GM18505 (cell line): ENCODE measurements at regions not wholly inside any gene's neighbourhood (a gene's known extent, or its start where the extent isn't known, plus 50 kb on each side); places are given as distances from the start of the nearest gene placed in this dataset.

Experiments used
- ATAC-seq: cut with Tn5 transposase; IDR thresholded peaks from one replicate; pipeline ENCODE4 v1.9.1; 2021; ENCODE audit not compliant: unreplicated experiment
- POLR2A ChIP-seq: IDR thresholded peaks from 4 replicates; pipeline ENCODE4 v1.6.1; 2011; ENCODE audit warnings: borderline replicate concordance; ENCODE audit not compliant: insufficient read depth, insufficient read length; ENCODE audit errors: extremely low read depth

GRCh38 chr13:34826432-34826831, 115.6 kb upstream of the NBEA start:
- TF ChIP-seq POLR2A = no peak
- ATAC-seq = no peak

- no peak for TF ChIP-seq POLR2A
- ATAC-seq = no peak
These were observed 108.4 kb upstream of the NBEA start for GRCh38 chr13:34833562-34834182.

DNA sequence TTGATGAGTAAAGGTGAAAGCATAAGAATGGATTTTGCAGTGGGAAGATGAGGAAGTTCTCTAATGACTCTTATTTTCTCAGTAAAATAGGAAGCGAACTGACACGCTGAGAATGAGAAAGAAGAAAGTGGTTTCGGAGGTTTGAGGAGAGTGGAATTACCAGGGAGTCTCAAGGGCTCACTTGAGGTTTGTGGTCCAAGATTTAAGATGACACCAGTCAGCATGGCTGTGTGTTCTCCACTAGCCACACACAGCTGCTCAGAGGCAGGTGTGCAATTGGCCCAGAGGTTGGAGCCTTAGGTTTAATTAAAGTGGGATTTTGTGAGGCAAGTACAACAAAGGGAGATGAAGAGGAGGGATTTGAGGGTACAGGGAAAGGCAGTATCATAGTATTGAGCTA, 99.6 kb upstream of the NBEA start:
- no peak for ATAC-seq

DNA sequence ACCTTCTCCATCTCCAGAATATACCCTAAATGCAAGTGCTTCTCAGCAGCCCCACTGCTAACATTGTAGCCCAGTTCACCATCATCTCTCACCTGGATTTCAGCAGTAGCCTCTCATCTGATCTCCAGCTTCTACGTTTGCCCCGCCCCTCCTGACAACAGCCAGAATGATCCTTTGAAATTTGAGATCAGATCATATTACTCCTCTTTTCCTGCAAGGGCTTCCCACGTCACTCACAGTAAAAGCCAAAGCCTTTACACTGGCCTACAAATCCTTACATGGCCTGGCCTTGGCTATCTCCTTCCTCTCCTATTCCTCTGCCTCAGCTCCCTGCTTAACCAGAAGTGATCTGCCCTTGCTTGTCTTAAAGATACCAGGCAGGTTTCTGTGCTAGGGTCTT, 94.3 kb upstream of the NBEA start:
- TF ChIP-seq POLR2A = no peak
- no peak for ATAC-seq

More for the DNA sequence above, 99.6 kb upstream of the NBEA start:
- no peak for TF ChIP-seq POLR2A

DNA sequence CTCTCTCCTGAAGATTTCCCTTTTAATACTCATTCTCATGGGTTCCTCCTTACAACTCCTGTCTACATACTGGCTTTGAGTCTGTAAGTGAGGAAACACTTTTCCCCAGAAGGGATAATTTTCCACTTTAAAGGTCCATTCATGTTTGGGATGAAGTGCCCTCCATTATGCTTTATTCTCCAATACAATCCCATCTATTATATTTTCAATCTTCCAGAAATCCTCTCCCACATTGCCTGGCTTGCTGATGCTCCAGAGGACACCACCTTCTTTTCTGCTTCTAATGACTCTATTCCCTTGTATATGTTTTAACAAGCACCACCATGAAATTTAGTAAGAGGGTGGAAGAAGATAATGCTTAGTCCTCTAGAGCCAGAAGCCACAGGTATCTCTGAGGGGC, 92.7 kb upstream of the NBEA start:
- no peak for ATAC-seq

GRCh38 chr13:34853161-34853560, 88.9 kb upstream of the NBEA start:
- ATAC-seq = no peak
- TF ChIP-seq POLR2A = no peak

More for the DNA sequence above, 92.7 kb upstream of the NBEA start:
- TF ChIP-seq POLR2A = no peak

DNA sequence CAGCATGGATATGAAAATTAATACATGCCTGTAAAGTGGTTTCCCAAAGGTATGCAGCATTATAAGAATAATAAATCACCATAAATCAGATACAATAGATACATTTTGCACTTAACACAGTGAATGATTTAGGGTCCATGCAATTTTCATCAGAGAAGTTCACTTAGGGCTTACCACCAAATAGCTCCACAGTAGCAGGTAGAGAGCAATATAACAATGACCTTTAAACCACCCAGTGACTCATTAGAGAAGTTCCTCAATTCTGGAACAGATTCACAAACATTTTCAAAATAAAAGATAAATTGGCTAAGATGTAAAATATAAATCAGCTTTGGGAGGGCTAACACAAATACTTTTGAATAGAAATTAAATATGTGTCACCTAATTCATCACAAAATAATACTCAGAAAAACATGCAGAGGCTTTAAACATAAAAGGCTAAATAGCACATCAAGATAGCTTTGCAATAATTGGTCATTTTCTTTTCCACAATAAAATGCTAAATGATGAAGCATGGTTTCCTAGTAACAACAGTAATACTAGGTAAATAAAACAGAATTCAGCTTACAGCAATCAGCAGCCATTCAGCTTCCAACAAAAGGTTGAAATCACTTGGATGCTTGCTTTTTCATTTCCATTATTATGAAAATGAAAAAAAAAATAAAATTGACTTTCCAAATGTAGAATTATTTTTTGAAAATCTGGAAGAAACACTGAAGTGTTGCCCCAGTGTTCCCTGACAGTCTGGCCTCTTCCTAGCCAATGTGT, 84.3 kb upstream of the NBEA start:
- TF ChIP-seq POLR2A = no peak
- no peak for ATAC-seq

DNA sequence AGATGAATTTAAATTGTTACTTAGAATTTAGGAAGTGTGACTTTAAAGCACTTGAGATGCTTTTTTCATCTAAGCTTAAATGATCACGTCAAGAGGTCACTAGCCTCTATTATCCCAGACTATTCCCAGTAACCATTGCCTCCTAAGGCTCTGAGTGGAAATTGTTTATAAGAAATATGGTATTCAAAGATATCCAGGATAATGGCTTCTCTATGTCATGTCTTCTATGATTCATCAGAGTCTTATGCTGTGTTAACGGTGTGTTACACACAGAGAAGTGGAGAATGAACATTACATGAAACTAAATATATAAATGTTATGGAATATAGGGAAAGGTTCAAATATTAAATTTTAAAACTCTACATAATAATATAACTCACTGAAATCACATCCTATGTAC, 79.8 kb upstream of the NBEA start:
- TF ChIP-seq POLR2A = no peak
- ATAC-seq = no peak

GRCh38 chr13:34862716-34863115, 79.4 kb upstream of the NBEA start:
- ATAC-seq = no peak
- TF ChIP-seq POLR2A = no peak

GRCh38 chr13:34863360-34864135, 78.5 kb upstream of the NBEA start:
- TF ChIP-seq POLR2A = no peak
- no peak for ATAC-seq

- ATAC-seq = no peak
- TF ChIP-seq POLR2A = no peak
These were observed 77.4 kb upstream of the NBEA start for GRCh38 chr13:34864671-34865070.

- no peak for ATAC-seq
These were observed 74.5 kb upstream of the NBEA start for GRCh38 chr13:34867590-34867989.

DNA sequence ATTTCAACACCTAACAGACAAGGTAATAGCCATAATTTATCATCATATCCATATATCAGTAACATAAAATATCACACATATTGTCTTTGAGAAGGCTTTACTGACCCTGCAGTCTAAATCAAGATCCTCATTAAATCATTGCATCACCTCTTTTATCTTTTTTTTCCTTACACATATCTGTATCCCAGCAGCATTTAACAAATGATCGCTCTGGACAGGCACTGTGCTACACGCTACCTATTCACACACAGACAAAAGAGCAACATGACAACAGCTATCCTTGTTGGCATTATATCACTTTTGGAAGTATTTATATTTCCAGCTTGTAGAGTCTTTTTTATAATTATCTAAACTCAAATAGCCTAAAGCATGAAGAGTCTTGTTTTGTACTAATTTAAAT, 73.3 kb upstream of the NBEA start:
- TF ChIP-seq POLR2A = no peak
- ATAC-seq = no peak

More at GRCh38 chr13:34867590-34867989, 74.5 kb upstream of the NBEA start:
- no peak for TF ChIP-seq POLR2A

DNA sequence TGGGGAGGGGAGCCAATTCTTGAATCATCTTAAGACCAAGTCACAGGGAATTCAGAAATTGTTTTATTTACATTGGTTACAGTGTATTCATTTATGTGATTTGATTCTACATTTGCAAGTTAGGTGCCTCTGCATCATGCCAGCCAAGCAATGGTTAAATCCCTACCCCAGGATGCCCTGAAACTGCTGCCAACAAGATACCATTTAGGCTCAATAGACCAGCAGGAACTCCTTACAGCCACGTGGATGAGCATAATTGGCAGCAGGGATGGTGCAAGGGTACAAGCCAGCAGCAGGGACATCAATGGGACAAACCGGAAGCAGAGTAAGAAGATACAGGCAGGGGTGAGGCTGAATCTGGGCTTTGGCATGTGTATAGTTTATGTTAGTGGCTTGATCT, 72.4 kb upstream of the NBEA start:
- no peak for ATAC-seq

DNA sequence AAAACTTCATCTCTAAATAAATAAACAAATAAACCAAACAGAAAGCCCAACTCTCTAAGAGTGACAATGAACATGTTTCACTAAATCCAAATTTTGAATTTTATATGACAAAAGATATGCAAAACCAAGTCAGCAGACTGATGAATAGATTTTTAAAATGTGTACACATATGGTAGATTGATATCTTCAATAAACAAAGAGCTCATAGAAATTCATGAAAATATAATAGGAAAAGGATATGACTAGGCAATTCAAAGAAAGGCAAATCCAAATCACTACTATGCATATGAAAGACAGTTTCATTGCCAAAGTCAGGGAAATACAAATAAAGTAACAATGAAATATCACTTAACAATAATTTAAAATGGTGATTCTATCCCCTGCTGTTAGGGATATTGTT, 63.7 kb upstream of the NBEA start:
- no peak for ATAC-seq

More for the DNA sequence above, 72.4 kb upstream of the NBEA start:
- no peak for TF ChIP-seq POLR2A

More for the DNA sequence above, 63.7 kb upstream of the NBEA start:
- no peak for TF ChIP-seq POLR2A
